ENCODE measurements at regions not wholly inside any gene's neighbourhood (a gene's known extent, or its start where the extent isn't known, plus 50 kb on each side); places are given as distances from the start of the nearest gene placed in this dataset.

- WGBS, 2 donors: 75 to 76% methylated on average over 5 of the region's 5 CpGs
- TF ChIP-seq POLR2AphosphoS5 (IDR thresholded peaks at IDR 0.05): no peak
- Histone ChIP-seq H3K27ac (no peak overlapping the region), H3K9me3 (no peaks in the 10 kb centered on the region), H3K27me3 (no peaks in the 10 kb centered on the region), H3K4me3 (no peak overlapping the region), H3K36me3 (no peaks in the 10 kb centered on the region), H3K4me1 (no peaks in the 10 kb centered on the region)
- DNase-seq: no peak
- intact Hi-C loops (cut with DNase I): no loop called here
Observed at GRCh38 chr12:38490073-38490472, 173.5 kb downstream of the ALG10B start.

- Histone ChIP-seq H3K4me3 (no peak overlapping the region), H3K36me3 (no peaks in the 10 kb centered on the region), H3K27ac (no peak overlapping the region), H3K9me3 (no peaks in the 10 kb centered on the region), H3K4me1 (no peaks in the 10 kb centered on the region), H3K27me3 (no peaks in the 10 kb centered on the region)
- intact Hi-C loops (cut with DNase I): no loop called here
- TF ChIP-seq POLR2AphosphoS5 (IDR thresholded peaks at IDR 0.05) (no peak), EP300 (IDR thresholded peaks at IDR 0.05) (no peak), POLR2A (IDR thresholded peaks at IDR 0.05) (no peak)
- TF ChIP-seq, protein P1, sequence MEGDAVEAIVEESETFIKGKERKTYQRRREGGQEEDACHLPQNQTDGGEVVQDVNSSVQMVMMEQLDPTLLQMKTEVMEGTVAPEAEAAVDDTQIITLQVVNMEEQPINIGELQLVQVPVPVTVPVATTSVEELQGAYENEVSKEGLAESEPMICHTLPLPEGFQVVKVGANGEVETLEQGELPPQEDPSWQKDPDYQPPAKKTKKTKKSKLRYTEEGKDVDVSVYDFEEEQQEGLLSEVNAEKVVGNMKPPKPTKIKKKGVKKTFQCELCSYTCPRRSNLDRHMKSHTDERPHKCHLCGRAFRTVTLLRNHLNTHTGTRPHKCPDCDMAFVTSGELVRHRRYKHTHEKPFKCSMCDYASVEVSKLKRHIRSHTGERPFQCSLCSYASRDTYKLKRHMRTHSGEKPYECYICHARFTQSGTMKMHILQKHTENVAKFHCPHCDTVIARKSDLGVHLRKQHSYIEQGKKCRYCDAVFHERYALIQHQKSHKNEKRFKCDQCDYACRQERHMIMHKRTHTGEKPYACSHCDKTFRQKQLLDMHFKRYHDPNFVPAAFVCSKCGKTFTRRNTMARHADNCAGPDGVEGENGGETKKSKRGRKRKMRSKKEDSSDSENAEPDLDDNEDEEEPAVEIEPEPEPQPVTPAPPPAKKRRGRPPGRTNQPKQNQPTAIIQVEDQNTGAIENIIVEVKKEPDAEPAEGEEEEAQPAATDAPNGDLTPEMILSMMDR (IDR thresholded peaks at IDR 0.05): no peak
- WGBS, 2 donors: 20 to 54% methylated on average over 1 of the region's 1 CpG
- DNase-seq: no peak
Observed at GRCh38 chr12:38490941-38491340, 174.4 kb downstream of the ALG10B start.

DNA sequence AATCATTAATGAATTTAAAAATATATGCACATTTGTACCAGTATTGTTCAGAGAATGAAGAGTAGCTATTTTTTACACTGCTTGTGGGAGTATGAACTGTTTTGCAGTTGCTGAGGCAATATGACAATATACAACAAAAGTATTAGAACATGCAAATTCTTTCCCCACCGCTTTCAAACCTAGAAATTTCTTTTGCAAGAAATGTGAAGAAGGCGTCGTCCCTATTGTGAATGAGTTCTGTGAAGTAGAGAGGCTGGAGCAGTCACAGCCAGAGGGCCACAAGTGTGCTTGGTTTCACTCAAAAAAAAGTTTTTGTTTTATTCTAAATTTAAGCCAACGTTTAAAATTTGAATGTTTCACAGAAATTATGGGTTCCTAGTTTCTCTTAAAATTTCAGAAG, 184.9 kb downstream of the ALG10B start:
- WGBS, 2 donors: 76 to 81% methylated on average over 4 of the region's 4 CpGs
- no peak overlapping the region for H3K4me3 ChIP-seq
- intact Hi-C loops (cut with DNase I): no loop called here
- H3K9me3 ChIP-seq: no peaks in the 10 kb centered on the region
- H3K36me3 ChIP-seq: no peaks in the 10 kb centered on the region
- no peak for TF ChIP-seq POLR2A (IDR thresholded peaks at IDR 0.05)
- TF ChIP-seq EP300 (IDR thresholded peaks at IDR 0.05): no peak
- TF ChIP-seq, protein P1 (IDR thresholded peaks at IDR 0.05): no peak
- no peak for TF ChIP-seq POLR2AphosphoS5 (IDR thresholded peaks at IDR 0.05)
- peaks cover 0 to 9% (median 2%) of the 10 kb centered on the region in 4 donors for H3K4me1 ChIP-seq
- DNase-seq: no peak
- H3K27me3 ChIP-seq: no peaks in the 10 kb centered on the region
- H3K27ac ChIP-seq: no peak overlapping the region

DNA sequence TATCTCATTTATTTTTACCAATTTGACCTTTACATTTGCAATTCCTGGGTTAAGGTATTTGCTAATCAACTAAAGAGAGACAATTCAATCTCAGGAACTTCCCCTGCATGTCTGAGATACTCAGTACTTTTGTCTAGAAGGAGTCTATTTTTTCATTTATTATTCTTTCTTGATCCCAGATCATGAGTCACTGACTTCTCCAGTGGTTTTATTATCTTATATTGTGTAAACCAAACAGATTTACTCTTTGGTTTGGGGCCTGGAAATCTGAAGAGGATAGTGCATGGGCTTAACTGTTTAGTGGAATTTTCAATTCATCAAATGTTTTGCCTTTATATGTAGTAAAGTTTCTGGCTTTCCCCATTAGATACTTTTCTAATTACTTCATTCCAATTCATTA, 185.4 kb downstream of the ALG10B start:
- DNase-seq: no peak

DNA sequence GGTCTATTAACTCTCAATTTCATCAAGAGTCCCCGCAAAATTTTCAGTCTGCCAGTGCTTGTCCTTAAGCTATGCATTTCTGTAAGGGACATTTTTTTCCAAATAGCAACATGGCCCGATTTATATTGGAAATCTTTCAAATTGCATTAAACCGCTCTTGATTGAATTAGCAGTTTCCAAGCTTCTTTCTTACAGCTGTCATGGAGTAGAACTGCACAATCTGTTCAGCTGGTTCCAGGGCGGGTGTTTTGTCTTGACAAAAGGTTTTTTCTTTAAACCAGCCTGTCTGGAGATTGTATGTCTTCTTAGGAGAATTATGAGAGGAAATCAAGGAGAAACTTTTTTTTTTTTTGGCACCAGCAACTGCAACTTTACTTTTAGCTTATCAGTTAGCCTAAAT, 185.8 kb downstream of the ALG10B start:
- WGBS, 2 donors: 80 to 81% methylated on average over 4 of the region's 4 CpGs
- Histone ChIP-seq H3K36me3 (no peaks in the 10 kb centered on the region), H3K4me1 (peaks cover 0 to 9% (median 2%) of the 10 kb centered on the region in 4 donors), H3K4me3 (no peak overlapping the region), H3K27me3 (no peaks in the 10 kb centered on the region), H3K27ac (no peak overlapping the region), H3K9me3 (no peaks in the 10 kb centered on the region)
- TF ChIP-seq, protein P1 (IDR thresholded peaks at IDR 0.05): no peak
- no peak for TF ChIP-seq POLR2AphosphoS5 (IDR thresholded peaks at IDR 0.05)
- TF ChIP-seq EP300 (IDR thresholded peaks at IDR 0.05): no peak
- no peak for TF ChIP-seq POLR2A (IDR thresholded peaks at IDR 0.05)
- intact Hi-C loops (cut with DNase I): no loop called here
- DNase-seq: no peak

More for the DNA sequence above, 185.4 kb downstream of the ALG10B start:
- intact Hi-C loops (cut with DNase I): no loop called here
- no peak for TF ChIP-seq EP300 (IDR thresholded peaks at IDR 0.05)
- TF ChIP-seq POLR2A (IDR thresholded peaks at IDR 0.05): no peak
- Histone ChIP-seq H3K27ac (no peak overlapping the region), H3K4me1 (peaks cover 0 to 9% (median 2%) of the 10 kb centered on the region in 4 donors), H3K36me3 (no peaks in the 10 kb centered on the region), H3K4me3 (no peak overlapping the region), H3K9me3 (no peaks in the 10 kb centered on the region), H3K27me3 (no peaks in the 10 kb centered on the region)

DNA sequence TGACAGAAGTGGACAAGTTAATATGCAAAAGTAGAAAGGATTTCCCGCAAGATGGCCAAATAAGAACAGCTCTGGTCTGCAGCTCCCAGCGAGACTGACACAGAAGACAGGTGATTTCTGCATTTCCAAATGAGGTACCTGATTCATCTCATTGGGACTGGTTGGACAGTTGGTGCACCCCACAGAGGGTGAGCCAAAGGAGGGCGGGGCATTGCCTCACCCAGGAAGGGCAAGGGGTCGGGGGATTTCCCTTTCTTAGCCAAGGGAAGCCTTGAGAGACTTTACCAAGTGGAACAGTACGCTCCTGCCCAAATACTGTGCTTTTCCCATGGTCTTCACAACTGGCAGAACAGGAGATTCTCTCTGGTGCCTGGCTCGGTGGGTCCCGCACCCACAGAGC, 191.3 kb downstream of the ALG10B start:
- no peak overlapping the region for H3K4me3 ChIP-seq
- H3K36me3 ChIP-seq: no peaks in the 10 kb centered on the region
- 63 to 80% methylated on average over 7 of the region's 7 CpGs for WGBS, 2 donors
- no peaks in the 10 kb centered on the region for H3K9me3 ChIP-seq
- H3K27ac ChIP-seq: no peak overlapping the region
- no peaks in the 10 kb centered on the region for H3K27me3 ChIP-seq
- no peak for TF ChIP-seq POLR2A (IDR thresholded peaks at IDR 0.05)
- TF ChIP-seq EP300 (IDR thresholded peaks at IDR 0.05): no peak
- TF ChIP-seq POLR2AphosphoS5 (IDR thresholded peaks at IDR 0.05): no peak
- TF ChIP-seq, protein P1 (IDR thresholded peaks at IDR 0.05): no peak
- intact Hi-C loops (cut with DNase I): no loop called here
- H3K4me1 ChIP-seq: peaks cover 0 to 9% (median 4%) of the 10 kb centered on the region in 4 donors
- DNase-seq: no peak
